Lower leg skin (tissue), 4 donors: ENCODE measurements at regions not wholly inside any gene's neighbourhood (a gene's known extent, or its start where the extent isn't known, plus 50 kb on each side); places are given as distances from the start of the nearest gene placed in this dataset.

ENCODE experiments used
- DNase-seq, 2 donors: peaks; one replicate each; pipeline ENCODE4 v3.0.0-alpha.2; 2019; ENCODE audit warnings: low spot score in 2 of 2
- H3K4me3 ChIP-seq: fragments of 200-600 bp; sonication (generic); 2 replicates; pipeline ENCODE4 v1.5.1; 2017; ENCODE audit warnings: mild to moderate bottlenecking, low read depth; ENCODE audit not compliant: poor library complexity, severe bottlenecking
- POLR2A ChIP-seq, 2 donors: fragments of 450-650 bp; IDR thresholded peaks; one replicate each; pipeline ENCODE4 v1.6.1; 2016 to 2017; ENCODE audit warnings: antibody characterized with exemption in 2 of 2, mild to moderate bottlenecking in 1 of 2, moderate library complexity in 1 of 2
- WGBS, 2 donors: methylation state at CpG; one replicate each; pipeline ENCODE4 v1.1.5; 2018; 5-methylcytosine and 5-hydroxymethylcytosine counted together
- intact Hi-C: fragments of 100-400 bp; cut with DNase I; formaldehyde crosslinking; loops from one replicate; pipeline ENCODE4 v1.15.0; 2023; ENCODE audit warnings: low total_unique reads
- TF ChIP-seq, protein P1 (sequence below), 3 donors: fragments of 450-650 bp; IDR thresholded peaks; one replicate each; pipeline ENCODE4 v1.5.1; 2016; ENCODE audit warnings: antibody characterized with exemption in 3 of 3, mild to moderate bottlenecking in 3 of 3, moderate library complexity in 2 of 3

DNA sequence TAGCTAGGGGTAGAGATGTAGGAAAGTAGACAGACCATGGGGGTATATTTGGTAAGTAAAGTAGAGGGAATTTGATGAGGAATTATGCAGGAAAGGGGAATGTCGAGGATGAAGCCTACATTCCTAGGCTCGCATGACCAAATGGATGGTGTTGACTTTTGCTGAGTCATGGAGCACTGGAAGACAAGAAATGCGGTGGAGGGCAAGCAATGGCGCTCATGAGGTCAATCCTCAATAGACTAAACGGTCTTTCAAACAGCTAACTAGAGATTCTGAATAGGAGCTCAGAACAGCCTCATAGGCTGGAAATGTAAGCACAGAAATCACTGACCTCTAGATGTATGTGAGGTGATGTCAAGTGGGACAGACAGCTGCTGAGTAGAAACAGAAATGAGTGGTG is 50.7 kb upstream of the FST start:
- 92 to 93% methylated on average over 5 of the region's 5 CpGs for WGBS, 2 donors
- no peak overlapping the region for H3K4me3 ChIP-seq
- TF ChIP-seq, protein P1, sequence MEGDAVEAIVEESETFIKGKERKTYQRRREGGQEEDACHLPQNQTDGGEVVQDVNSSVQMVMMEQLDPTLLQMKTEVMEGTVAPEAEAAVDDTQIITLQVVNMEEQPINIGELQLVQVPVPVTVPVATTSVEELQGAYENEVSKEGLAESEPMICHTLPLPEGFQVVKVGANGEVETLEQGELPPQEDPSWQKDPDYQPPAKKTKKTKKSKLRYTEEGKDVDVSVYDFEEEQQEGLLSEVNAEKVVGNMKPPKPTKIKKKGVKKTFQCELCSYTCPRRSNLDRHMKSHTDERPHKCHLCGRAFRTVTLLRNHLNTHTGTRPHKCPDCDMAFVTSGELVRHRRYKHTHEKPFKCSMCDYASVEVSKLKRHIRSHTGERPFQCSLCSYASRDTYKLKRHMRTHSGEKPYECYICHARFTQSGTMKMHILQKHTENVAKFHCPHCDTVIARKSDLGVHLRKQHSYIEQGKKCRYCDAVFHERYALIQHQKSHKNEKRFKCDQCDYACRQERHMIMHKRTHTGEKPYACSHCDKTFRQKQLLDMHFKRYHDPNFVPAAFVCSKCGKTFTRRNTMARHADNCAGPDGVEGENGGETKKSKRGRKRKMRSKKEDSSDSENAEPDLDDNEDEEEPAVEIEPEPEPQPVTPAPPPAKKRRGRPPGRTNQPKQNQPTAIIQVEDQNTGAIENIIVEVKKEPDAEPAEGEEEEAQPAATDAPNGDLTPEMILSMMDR (IDR thresholded peaks at IDR 0.05), result no peak
- no peak for TF ChIP-seq POLR2A (IDR thresholded peaks at IDR 0.05)
- no peak for DNase-seq
- intact Hi-C loops, result no loop called here

DNA sequence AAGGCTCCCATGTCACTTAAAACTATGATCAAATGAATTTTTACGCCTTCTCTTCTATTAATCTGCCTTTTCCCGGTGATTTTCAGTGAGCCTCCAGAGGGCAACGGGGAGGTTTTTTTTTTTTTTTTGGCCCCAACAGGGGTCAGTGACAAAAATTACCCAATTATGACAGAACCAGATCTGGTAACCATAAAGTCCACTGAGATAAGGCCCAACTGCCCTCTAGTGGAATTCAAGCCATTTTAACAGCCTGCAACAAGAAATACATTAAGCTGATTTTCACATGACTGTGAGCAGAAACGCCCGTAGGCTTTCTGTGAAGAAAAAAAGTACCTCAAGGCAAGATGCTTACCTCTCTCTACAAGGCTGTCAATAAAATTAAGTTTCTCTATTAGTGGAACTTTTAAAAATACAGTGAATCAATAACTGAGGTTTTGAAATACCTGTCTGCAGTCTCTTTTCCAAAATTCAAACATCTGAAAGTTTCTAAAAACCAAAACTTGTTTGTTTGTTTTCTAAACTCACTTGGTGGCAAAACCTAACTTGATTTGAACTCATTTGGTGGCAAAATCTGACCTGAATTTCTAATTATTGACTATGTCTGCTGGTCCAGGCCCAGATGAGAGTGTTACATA is 49.7 kb upstream of the FST start:
- no peak for TF ChIP-seq POLR2A (IDR thresholded peaks at IDR 0.05)
- TF ChIP-seq, protein P1 (IDR thresholded peaks at IDR 0.05), result no peak
- DNase-seq, result no peak
- no peak overlapping the region for H3K4me3 ChIP-seq
- 56 to 60% methylated on average over 5 of the region's 5 CpGs for WGBS, 2 donors
- intact Hi-C loops, result no loop called here
